ENCODE measurements at regions not wholly inside any gene's neighbourhood (a gene's known extent, or its start where the extent isn't known, plus 50 kb on each side); places are given as distances from the start of the nearest gene placed in this dataset.

DNA sequence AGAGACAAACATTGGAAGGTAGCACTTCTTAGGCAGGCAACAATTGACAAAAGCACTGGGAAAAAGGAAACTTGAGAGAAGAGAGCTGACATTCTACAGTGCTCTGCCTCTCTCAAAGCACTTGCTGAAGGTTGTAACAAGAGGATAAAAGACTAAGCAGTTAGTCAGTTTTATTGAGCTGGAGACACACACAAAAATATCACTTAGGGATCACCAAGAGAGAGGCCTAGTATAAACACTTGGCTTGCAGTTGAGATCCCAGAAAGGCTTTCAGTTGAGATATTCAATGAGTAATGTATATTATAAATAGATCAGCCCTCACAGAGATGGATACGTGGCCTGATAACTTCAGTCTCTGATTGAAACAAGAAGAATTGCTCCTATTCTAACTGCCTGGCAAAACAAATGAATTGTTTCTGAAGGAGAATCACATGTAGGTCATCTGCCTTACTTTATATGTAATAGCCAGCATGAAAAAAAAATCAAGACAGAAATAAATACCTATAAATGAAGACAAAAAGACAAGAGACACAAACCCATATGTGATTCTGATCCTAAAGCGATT is 747.2 kb upstream of the MAN1A1 start:
- WGBS (ENCODE audit: low lambda C conversion rate) = 53% methylated on average over 2 of the region's 2 CpGs
- Histone ChIP-seq H3K79me2 (ENCODE audit: insufficient read depth) (no peaks in the 10 kb centered on the region), H3K36me3 (replicated peaks in 1 of 2; ENCODE audit: control insufficient read depth in 1 of 2, insufficient read depth in 2 of 2, low read length in 1 of 2) (no peaks in the 10 kb centered on the region), H2AFZ (ENCODE audit: low read depth) (no peak overlapping the region; the same call in 1 of the 2 replicates), H3K9me2 (no peaks in the 10 kb centered on the region), H3F3A (replicated peaks; ENCODE audit: insufficient read depth) (no peaks in the 10 kb centered on the region), H3K4me3 (ENCODE audit: low read depth in 2 of 2, low read length in 1 of 2) (no peak overlapping the region), H3K27ac (ENCODE audit: low read depth in 2 of 2, low read length in 1 of 2) (peak overlapping the region in 1 of 2 experiments; percentile 21; a peak in 1 of 4 replicates), H4K20me1 (ENCODE audit: insufficient read depth) (no peaks in the 10 kb centered on the region), H3K4me1 (ENCODE audit: control insufficient read depth in 1 of 2, insufficient read depth in 2 of 2, low read depth in 1 of 2, low read length in 1 of 2) (no peaks in the 10 kb centered on the region), H3K4me2 (no peak overlapping the region), H3K9ac (no peak overlapping the region), H3K27me3 (ENCODE audit: insufficient read depth) (no peaks in the 10 kb centered on the region), H3K9me3 (no peaks in the 10 kb centered on the region)
- TF ChIP-seq, protein P1, sequence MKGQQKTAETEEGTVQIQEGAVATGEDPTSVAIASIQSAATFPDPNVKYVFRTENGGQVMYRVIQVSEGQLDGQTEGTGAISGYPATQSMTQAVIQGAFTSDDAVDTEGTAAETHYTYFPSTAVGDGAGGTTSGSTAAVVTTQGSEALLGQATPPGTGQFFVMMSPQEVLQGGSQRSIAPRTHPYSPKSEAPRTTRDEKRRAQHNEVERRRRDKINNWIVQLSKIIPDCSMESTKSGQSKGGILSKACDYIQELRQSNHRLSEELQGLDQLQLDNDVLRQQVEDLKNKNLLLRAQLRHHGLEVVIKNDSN (IDR thresholded peaks at IDR 0.05; ENCODE audit: borderline replicate concordance, low read depth) = no peak
- TF ChIP-seq, protein P2, sequence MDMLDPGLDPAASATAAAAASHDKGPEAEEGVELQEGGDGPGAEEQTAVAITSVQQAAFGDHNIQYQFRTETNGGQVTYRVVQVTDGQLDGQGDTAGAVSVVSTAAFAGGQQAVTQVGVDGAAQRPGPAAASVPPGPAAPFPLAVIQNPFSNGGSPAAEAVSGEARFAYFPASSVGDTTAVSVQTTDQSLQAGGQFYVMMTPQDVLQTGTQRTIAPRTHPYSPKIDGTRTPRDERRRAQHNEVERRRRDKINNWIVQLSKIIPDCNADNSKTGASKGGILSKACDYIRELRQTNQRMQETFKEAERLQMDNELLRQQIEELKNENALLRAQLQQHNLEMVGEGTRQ (IDR thresholded peaks at IDR 0.05; ENCODE audit: borderline replicate concordance, low read depth, low read length) = no peak
- TF ChIP-seq SMC3 (IDR thresholded peaks at IDR 0.05; ENCODE audit: low read depth, low read length) = no peak
- TF ChIP-seq CHD2 (IDR thresholded peaks at IDR 0.05; ENCODE audit: low read length, partially characterized antibody) = no peak
- TF ChIP-seq, protein P3, sequence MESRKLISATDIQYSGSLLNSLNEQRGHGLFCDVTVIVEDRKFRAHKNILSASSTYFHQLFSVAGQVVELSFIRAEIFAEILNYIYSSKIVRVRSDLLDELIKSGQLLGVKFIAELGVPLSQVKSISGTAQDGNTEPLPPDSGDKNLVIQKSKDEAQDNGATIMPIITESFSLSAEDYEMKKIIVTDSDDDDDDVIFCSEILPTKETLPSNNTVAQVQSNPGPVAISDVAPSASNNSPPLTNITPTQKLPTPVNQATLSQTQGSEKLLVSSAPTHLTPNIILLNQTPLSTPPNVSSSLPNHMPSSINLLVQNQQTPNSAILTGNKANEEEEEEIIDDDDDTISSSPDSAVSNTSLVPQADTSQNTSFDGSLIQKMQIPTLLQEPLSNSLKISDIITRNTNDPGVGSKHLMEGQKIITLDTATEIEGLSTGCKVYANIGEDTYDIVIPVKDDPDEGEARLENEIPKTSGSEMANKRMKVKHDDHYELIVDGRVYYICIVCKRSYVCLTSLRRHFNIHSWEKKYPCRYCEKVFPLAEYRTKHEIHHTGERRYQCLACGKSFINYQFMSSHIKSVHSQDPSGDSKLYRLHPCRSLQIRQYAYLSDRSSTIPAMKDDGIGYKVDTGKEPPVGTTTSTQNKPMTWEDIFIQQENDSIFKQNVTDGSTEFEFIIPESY (IDR thresholded peaks at IDR 0.05; ENCODE audit: borderline replicate concordance, low read depth) = no peak
- POLR2A ChIA-PET = no interaction called here
- CTCF ChIA-PET = interaction anchor here (0.9 to 1.3 kb wide), 2 partner anchors 14 to 34 kb away, joined by 3 to 4 read pairs; no protein-coding TSS in a partner anchor
- no peak for DNase-seq

DNA sequence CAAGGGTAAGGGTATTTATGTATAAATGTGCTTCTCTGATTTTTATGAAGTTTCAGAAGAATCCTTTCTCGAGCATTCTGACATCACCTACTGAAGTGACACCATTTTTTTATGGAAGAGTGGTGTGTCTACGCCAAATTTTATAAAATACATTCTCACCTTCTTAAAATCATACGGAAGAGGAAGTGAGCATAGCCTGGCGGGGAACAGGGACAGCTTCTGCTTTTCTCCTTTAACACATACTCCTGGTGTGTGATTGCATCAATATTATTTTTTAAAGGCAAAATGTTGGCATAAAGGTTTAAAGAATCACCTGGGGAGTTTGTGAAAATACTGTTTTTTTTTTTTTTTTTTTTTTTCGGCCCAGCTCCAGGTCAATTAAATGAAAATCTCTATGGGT is 733.6 kb upstream of the MAN1A1 start:
- H3K36me3 ChIP-seq (replicated peaks in 1 of 2; ENCODE audit: control insufficient read depth in 1 of 2, insufficient read depth in 2 of 2, low read length in 1 of 2) = no peaks in the 10 kb centered on the region
- no peaks in the 10 kb centered on the region for H3K9me2 ChIP-seq
- no peak overlapping the region for H2AFZ ChIP-seq (ENCODE audit: low read depth)
- POLR2A ChIA-PET = no interaction called here
- no peaks in the 10 kb centered on the region for H3K27me3 ChIP-seq (ENCODE audit: insufficient read depth)
- WGBS (ENCODE audit: low lambda C conversion rate) = 51% methylated on average over 5 of the region's 5 CpGs
- TF ChIP-seq ELF1 (IDR thresholded peaks at IDR 0.05) (no peak), EZH2phosphoT487 (IDR thresholded peaks at IDR 0.05; ENCODE audit: borderline replicate concordance, low read depth) (no peak), MXI1 (IDR thresholded peaks at IDR 0.05; ENCODE audit: low read depth, low read length) (no peak), TEAD4 (IDR thresholded peaks at IDR 0.05; ENCODE audit: borderline replicate concordance, insufficient read depth) (no peak), NFIC (IDR thresholded peaks at IDR 0.05; ENCODE audit: borderline replicate concordance) (no peak), RAD21 (IDR thresholded peaks at IDR 0.05; ENCODE audit: low read length) (no peak), RCOR1 (IDR thresholded peaks at IDR 0.05; ENCODE audit: low read length) (no peak), GATA2 (CRISPR knock-in tag; IDR thresholded peaks at IDR 0.05) (no peak), FOXM1 (IDR thresholded peaks at IDR 0.05; ENCODE audit: low read depth) (no peak), JUND (IDR thresholded peaks at IDR 0.05) (no peak), TAF1 (IDR thresholded peaks at IDR 0.05; ENCODE audit: borderline replicate concordance, low read depth, low read length) (no peak), RFX5 (IDR thresholded peaks at IDR 0.05; ENCODE audit: low read length) (no peak), YY1 (IDR thresholded peaks at IDR 0.05; ENCODE audit: low read depth) (no peak)
- TF ChIP-seq, protein P1 (IDR thresholded peaks at IDR 0.05; ENCODE audit: borderline replicate concordance, low read depth) = no peak
- TF ChIP-seq, protein P4, sequence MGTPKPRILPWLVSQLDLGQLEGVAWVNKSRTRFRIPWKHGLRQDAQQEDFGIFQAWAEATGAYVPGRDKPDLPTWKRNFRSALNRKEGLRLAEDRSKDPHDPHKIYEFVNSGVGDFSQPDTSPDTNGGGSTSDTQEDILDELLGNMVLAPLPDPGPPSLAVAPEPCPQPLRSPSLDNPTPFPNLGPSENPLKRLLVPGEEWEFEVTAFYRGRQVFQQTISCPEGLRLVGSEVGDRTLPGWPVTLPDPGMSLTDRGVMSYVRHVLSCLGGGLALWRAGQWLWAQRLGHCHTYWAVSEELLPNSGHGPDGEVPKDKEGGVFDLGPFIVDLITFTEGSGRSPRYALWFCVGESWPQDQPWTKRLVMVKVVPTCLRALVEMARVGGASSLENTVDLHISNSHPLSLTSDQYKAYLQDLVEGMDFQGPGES (IDR thresholded peaks at IDR 0.05; ENCODE audit: low read depth, low read length) = no peak
- TF ChIP-seq, protein P2 (IDR thresholded peaks at IDR 0.05; ENCODE audit: borderline replicate concordance, low read depth, low read length) = no peak
- H4K20me1 ChIP-seq (ENCODE audit: insufficient read depth) = no peaks in the 10 kb centered on the region
- no peak overlapping the region for H3K27ac ChIP-seq (ENCODE audit: low read depth in 2 of 2, low read length in 1 of 2)
- H3K9me3 ChIP-seq = no peaks in the 10 kb centered on the region
- H3K4me2 ChIP-seq = no peak overlapping the region
- H3K4me3 ChIP-seq (ENCODE audit: low read depth in 2 of 2, low read length in 1 of 2) = no peak overlapping the region
- H3K79me2 ChIP-seq (ENCODE audit: insufficient read depth) = no peaks in the 10 kb centered on the region
- H3K9ac ChIP-seq = no peak overlapping the region
- no peaks in the 10 kb centered on the region; a peak in 1 of 4 replicates for H3K4me1 ChIP-seq (ENCODE audit: control insufficient read depth in 1 of 2, insufficient read depth in 2 of 2, low read depth in 1 of 2, low read length in 1 of 2)
- CTCF ChIA-PET = interaction anchor here (1.2 kb wide), 1 partner anchor 13 kb away, joined by 3 read pairs; no protein-coding TSS in a partner anchor
- no peak for DNase-seq
- no peaks in the 10 kb centered on the region for H3F3A ChIP-seq (replicated peaks; ENCODE audit: insufficient read depth)
